Motor neuron (in vitro differentiated cells): ENCODE measurements at regions not wholly inside any gene's neighbourhood (a gene's known extent, or its start where the extent isn't known, plus 50 kb on each side); places are given as distances from the start of the nearest gene placed in this dataset.
A peak's percentile ranks its signal among the peaks of the same experiment; 100 is the strongest.

Source experiments
- ATAC-seq, 8 experiments: fragments of 200-7000 bp; cut with Tn5 transposase; replicated peaks in 6 of 8; 2 replicates each; pipeline ENCODE4 v1.8.0; 2021; ENCODE audit warnings: mild to moderate bottlenecking in 8 of 8, moderate library complexity in 8 of 8
- H3K27ac ChIP-seq, 2 donors: fragments of 250-450 bp; sonication (Bioruptor Pico); 2 replicates each; pipeline ENCODE4 v1.9.0; 2021; ENCODE audit warnings: antibody characterized with exemption in 2 of 2, mild to moderate bottlenecking in 2 of 2, moderate library complexity in 1 of 2
- H3K4me1 ChIP-seq, 2 donors: fragments of 250-450 bp; sonication (Bioruptor Pico); replicated peaks in 1 of 2; 2 replicates each; pipeline ENCODE4 v1.6.1; 2021; ENCODE audit warnings: antibody characterized with exemption in 2 of 2, mild to moderate bottlenecking in 2 of 2, moderate library complexity in 1 of 2
- H3K4me3 ChIP-seq, 5 donors: fragments of 250-450 bp; sonication (Bioruptor Pico); 2 replicates each; pipeline ENCODE4 v1.9.0; 2021; ENCODE audit warnings: antibody characterized with exemption in 5 of 5, mild to moderate bottlenecking in 5 of 5, moderate library complexity in 4 of 5
- WGBS, 10 experiments: fragments of 450-650 bp; shearing (Covaris generic); methylation state at CpG; one replicate each; pipeline ENCODE4 v1.0.0; 2022; 5-methylcytosine and 5-hydroxymethylcytosine counted together
- in situ Hi-C, 9 experiments: fragments of 400-800 bp; cut with MboI; loops; one replicate each; pipeline ENCODE4 v1.15.0; 2021; ENCODE audit warnings: low sequenced_read_pairs in 9 of 9, low pct_unique_long_range_greater_than_20kb in 2 of 9; ENCODE audit not compliant: unreplicated experiment in 9 of 9

DNA sequence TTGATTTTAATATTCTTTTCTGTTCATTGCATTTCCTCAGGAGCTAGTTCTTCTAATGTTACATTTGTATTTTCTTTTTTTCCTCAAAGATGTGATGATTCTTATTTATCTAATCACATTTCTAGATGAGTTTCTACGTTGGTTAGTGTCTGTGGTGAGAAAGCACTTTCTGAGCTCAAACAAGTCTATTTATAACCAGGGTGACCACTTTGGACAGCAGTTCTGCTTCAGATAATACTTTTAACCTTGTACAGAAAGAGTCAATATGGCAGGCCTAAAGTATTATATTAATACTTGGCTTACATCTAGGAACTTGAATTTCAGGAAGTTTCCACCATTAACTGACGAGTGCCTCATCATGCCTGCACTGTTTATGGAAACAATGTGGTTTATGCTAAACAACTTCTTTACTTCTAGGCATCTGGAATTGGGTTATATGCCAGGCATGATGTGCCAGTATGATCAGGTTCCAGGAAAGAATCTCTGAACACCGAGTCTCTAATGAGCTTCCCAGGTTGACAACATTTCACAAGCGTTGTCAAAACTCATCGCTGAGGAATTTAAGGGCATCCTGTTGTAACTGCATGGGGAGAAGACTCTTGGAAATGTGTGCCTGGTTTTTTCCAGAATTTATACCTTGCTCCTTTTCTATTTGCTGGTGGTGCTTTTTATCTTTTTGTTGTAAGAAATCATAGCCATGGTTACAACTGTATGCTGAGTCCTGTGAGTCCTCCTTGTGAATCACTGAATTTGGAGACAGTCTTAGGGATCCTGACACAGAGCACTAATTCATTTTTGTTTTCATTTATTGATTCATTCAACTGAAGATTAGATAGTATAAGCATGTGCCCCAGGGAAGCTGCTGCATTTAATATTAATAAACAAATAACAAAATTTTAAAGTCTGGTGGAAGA lies 344.4 kb upstream of the PCDH9 start:
- in situ Hi-C loops = no loop called here
- H3K4me3 ChIP-seq = no peak overlapping the region
- 8 to 100% (median 60%) methylated on average over 1 to 5 of the region's 5 CpGs for WGBS, 10 experiments
- ATAC-seq = peak in 2 of 8 experiments; percentile 32 to 74
- no peaks in the 10 kb centered on the region for H3K4me1 ChIP-seq
- no peak overlapping the region for H3K27ac ChIP-seq

DNA sequence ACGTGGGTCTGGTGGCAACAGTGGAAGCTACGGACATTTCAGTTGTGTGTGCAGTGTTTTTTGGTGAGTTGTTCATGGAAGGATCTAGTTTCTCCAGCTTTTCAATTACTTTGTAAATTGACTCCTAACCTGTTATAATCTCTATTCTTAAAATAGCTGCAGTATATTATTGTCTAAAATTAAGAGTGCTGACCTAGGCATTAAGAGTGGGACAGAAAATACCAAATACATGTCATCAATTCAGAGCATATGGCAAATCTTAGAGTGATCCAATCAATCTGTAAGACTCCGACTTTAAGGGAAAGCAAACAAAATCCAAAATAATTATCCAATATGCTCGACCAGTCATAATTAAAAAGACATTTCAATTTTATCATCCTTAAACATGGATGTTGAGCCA lies 338.1 kb upstream of the PCDH9 start:
- in situ Hi-C loops = no loop called here
- ATAC-seq = no peak
- H3K27ac ChIP-seq = no peak overlapping the region
- H3K4me1 ChIP-seq = no peaks in the 10 kb centered on the region
- 5 to 93% (median 76%) methylated on average over 2 to 4 of the region's 4 CpGs; no CpG with 5 or more reads in 1 of the 10 experiments for WGBS, 10 experiments
- no peak overlapping the region for H3K4me3 ChIP-seq

DNA sequence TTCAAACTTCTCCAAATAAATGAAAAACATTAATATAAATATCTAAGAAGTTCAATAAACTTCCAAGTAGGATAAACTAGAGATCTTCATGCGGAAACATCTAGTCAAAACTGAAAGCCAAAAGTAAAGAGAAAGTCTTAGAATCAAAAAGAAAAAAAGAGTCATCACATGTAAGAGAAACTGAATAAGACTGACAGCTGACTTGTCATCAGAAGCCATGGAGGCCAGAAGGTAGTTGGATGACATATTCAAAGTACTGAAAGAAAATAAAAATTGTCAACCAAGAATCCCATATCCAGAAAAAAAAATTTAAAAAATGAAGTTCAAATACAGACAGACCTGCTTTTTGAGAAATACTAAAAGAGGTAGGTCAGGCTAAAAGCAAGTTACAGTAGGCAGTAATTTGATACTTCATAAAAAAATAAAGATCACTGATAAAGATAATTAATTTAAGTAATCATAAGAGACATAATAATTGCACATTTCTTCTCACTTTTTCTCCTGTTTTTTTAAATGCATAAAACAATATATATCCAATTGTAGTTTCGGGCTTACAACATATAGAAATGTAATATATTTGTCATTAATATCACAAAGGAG lies 327.6 kb upstream of the PCDH9 start:
- H3K27ac ChIP-seq = no peak overlapping the region
- no peak overlapping the region for H3K4me3 ChIP-seq
- no peak for ATAC-seq
- H3K4me1 ChIP-seq = no peaks in the 10 kb centered on the region
- 0 to 91% (median 78%) methylated on average over 1 to 2 of the region's 2 CpGs for WGBS, 10 experiments
- in situ Hi-C loops = no loop called here

DNA sequence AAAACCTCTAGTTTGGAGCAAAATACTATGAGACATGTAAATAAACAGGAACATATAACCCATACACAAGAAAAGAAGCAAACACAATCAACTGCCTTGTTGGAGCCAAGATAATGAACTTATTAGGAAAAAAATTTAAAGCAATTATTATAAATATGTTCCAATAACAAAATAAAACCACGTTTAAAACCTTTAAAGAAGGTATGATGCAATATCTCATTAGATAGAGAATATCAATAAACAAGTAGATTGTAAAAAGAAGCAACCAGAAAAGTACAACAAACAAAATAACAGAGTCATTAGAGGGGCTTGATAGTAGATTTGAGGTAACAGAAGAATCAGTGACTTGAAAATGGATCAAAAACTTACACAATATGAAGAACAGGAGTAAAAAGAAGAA lies 327.0 kb upstream of the PCDH9 start:
- in situ Hi-C loops = no loop called here
- 0 to 83% (median 45%) methylated on average over 1 of the region's 1 CpG for WGBS, 10 experiments
- no peak for ATAC-seq
- Histone ChIP-seq H3K4me3 (no peak overlapping the region), H3K4me1 (no peaks in the 10 kb centered on the region), H3K27ac (no peak overlapping the region)

DNA sequence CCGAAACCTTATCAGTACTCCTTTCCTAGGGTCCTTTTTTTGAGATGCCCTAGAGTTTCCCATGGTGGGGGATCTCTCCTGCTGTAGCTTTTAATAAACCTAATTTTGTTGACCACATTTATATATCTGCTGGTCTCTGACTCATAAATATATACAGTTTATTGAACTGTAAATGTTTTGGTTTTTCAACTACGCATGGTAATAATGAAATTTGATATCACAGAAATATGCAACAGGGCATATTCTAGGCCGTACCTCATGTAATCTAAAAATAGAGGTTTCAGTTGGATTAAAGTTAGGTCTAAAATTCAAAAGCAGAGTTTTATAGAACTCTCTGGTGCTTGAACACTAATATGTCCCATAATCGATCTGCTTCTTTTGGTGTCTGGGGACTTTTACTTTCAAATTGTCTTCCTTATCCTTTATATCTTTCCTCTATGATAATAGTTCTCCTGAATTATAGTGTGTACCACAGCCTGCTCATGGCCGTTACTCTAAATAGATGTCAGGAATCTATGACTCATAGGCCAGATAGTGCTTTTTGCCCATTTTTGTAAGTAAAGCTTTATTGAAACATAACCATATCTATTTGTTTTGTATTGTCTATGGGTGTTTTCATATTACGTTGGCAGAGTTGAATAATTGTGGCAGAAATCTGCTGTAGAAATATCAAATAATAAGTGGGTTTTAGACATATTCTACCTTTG lies 324.8 kb upstream of the PCDH9 start:
- in situ Hi-C loops = no loop called here
- no peak for ATAC-seq

DNA sequence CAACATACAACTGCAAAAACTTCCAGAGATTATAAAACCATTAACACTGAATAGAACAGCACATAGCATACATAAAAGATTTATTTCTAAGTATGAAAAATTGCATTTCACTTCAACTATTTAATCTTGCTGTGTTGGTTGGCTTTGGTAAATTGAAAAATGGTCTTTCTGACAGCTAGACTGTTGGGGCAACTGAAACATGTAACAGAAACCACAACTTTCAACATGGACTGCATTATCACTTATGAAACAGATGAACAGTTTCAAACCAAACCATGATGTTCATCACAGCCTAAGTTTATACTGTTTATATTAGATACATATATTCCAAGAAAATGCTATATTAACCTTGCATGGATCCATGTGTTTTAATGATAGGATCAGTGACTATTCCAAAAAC lies 324.1 kb upstream of the PCDH9 start:
- no peaks in the 10 kb centered on the region for H3K4me1 ChIP-seq
- ATAC-seq = no peak
- H3K4me3 ChIP-seq = no peak overlapping the region
- no peak overlapping the region for H3K27ac ChIP-seq
- in situ Hi-C loops = no loop called here

More for the DNA sequence above, 324.8 kb upstream of the PCDH9 start:
- WGBS, 10 experiments = 15 to 94% (median 80%) methylated on average over 1 to 6 of the region's 6 CpGs
- Histone ChIP-seq H3K27ac (no peak overlapping the region), H3K4me1 (no peaks in the 10 kb centered on the region), H3K4me3 (no peak overlapping the region)

DNA sequence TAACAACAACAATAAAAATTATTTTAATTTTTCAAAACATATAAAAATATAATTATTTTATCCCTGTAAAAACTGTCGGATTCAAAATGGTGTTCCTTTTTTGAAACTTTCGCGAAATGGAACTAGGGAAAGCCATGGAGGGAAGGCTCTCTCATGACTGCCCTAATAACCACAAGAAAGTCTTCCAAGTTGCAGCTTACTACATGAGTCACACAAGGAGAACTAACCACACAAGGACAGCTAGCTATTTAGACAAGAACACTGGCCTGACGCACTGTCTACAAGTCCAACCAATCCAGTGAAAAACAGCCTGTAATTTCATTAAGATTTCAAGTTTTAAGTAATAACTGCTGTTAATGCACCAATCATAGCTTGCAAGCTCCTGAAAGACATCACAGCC lies 319.2 kb upstream of the PCDH9 start:
- Histone ChIP-seq H3K27ac (no peak overlapping the region), H3K4me1 (no peaks in the 10 kb centered on the region), H3K4me3 (no peak overlapping the region)
- 12 to 100% (median 96%) methylated on average over 1 to 4 of the region's 4 CpGs for WGBS, 10 experiments
- ATAC-seq = no peak
- in situ Hi-C loops = no loop called here

DNA sequence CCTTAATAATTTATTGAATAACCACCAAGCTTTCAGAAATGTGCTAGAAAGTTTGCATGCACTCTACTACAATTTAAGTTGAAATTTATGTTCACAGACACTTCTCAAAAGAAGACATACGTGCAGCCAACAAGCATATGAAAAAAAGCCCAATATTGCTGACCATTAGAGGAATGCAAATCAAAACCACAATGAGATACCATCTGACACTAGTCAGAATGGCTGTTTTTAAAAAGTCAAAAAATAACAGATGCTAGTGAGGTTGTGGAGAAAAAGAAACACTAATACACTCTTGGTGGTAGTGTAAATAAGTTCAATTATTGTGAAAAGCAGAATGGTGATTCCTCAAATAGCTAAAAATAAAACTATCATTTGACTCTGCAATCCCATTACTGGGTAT lies 308.8 kb upstream of the PCDH9 start:
- 0 to 100% (median 60%) methylated on average over 1 of the region's 1 CpG; no CpG with 5 or more reads in 3 of the 10 experiments for WGBS, 10 experiments
- H3K4me1 ChIP-seq = no peaks in the 10 kb centered on the region
- in situ Hi-C loops = no loop called here
- ATAC-seq = no peak
- no peak overlapping the region for H3K4me3 ChIP-seq
- H3K27ac ChIP-seq = no peak overlapping the region

DNA sequence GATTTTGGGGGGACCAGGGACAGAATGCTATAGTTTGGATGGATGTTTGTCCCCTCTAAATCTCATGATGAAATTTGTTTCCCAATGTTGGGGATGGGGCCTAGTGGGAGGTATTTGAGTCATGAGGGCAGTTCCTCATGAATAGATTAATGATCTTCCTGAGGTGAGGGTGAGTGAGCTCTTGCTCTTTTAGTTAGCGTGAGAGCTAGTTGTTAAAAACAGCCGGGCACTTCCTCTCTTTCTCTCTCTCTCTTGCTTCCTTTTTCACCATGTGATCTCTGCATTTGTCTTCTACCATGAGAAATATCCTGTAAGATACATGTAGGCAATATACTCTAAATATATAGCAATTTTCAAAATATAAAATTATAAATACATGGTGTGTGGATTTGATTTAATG lies 290.8 kb upstream of the PCDH9 start:
- Histone ChIP-seq H3K27ac (no peak overlapping the region), H3K4me1 (no peaks in the 10 kb centered on the region), H3K4me3 (no peak overlapping the region)
- in situ Hi-C loops = no loop called here
- WGBS, 10 experiments = 0 to 100% (median 82%) methylated on average over 1 to 2 of the region's 2 CpGs; no CpG with 5 or more reads in 4 of the 10 experiments
- no peak for ATAC-seq

DNA sequence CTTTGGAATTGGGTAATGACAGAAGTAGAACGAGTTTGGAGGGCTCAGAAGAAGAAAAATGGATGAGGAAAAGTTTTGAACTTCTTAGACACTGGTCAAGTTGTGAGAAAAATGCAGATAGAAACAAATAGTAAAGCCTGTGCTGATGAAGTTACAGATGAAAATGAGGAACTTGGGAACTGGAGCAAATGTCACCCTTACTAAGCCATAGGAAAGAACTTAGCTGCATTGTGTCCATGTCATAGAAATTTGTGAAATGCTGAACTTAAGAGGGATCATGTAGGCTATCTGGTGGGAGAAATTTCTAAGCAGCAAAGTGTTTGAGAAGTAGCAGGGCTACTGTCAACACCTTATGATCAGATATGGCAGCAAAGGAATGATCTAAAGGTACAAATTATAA lies 289.2 kb upstream of the PCDH9 start:
- Histone ChIP-seq H3K4me3 (no peak overlapping the region), H3K4me1 (no peaks in the 10 kb centered on the region), H3K27ac (no peak overlapping the region)
- ATAC-seq = no peak
- in situ Hi-C loops = no loop called here
- WGBS, 10 experiments = 0 to 100% (median 83%) methylated on average over 1 of the region's 1 CpG; no CpG with 5 or more reads in 3 of the 10 experiments

DNA sequence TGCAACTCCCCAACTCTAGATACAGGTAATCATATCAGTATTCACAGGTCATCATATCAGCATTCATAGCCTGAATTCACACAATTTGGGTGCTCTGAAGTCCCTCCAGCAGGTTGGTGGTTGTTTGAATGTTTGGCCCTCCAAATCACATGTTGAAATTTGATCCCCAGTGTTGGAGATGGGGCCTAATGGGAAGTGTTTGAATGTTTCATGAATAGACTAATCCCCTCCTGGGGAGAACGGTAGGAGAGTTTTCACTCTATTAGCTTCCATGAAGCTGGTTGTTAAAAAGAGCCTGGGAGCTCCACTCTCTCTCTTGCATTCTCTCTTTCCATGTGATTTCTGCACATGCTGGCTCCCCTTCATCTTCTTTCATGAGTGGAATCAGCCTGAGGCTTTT lies 288.6 kb upstream of the PCDH9 start:
- in situ Hi-C loops = no loop called here
- H3K4me3 ChIP-seq = no peak overlapping the region
- WGBS, 10 experiments = 0 to 40% (median 20%) methylated on average over 1 of the region's 1 CpG; no CpG with 5 or more reads in 5 of the 10 experiments
- no peak overlapping the region for H3K27ac ChIP-seq
- ATAC-seq = no peak
- H3K4me1 ChIP-seq = no peaks in the 10 kb centered on the region

DNA sequence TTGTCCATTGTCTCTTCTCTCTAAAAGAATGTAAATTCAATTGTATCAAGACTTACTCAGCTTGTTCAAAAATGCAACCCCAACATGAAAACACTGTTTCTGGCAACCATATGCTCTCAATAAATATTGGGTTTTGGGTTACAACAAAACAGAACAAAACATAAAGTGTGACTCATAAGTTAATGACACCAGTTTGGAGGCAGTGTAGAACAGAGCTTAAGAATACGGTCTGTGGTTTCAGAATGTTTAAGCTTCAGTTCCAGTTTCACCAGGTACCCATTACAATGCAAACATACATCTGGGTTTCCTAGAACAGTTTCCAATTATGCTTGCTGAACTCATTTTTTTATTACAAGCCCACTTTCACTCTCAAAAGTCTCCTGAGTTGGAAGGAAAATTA lies 285.8 kb upstream of the PCDH9 start:
- peak in 2 of 8 experiments; percentile 45 to 88 for ATAC-seq
- no peaks in the 10 kb centered on the region for H3K4me1 ChIP-seq
- no peak overlapping the region for H3K27ac ChIP-seq
- 0 to 100% (median 64%) methylated on average over 1 of the region's 1 CpG; no CpG with 5 or more reads in 2 of the 10 experiments for WGBS, 10 experiments
- in situ Hi-C loops = no loop called here
- no peak overlapping the region for H3K4me3 ChIP-seq

DNA sequence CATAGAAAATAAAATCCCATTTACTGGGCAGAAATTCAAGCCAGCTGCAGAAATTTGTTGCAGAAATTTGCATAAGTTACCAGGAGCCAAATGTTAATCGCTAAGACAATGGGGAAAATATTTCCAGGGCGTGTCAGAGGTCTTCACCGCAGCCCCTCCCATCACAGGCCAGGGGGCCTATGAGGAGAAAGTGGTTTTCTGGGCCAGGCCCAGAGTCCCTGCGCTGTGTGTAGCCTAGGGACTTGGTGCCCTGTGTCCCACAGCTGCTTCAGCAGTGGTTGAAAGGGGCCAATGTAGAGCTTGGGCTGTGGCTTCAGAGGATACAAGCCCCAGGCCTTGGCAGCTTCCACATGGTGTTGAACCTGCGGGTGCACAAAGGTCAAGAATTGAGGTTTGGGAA lies 278.9 kb upstream of the PCDH9 start:
- WGBS, 10 experiments = 4 to 95% (median 54%) methylated on average over 2 to 4 of the region's 5 CpGs; no CpG with 5 or more reads in 2 of the 10 experiments
- Histone ChIP-seq H3K4me3 (no peak overlapping the region), H3K4me1 (peaks cover 0 to 3% of the 10 kb centered on the region in 2 donors), H3K27ac (no peak overlapping the region)
- in situ Hi-C loops = no loop called here
- peak in 2 of 8 experiments; percentile 93 to 95 for ATAC-seq
